PC-3 (cell line): ENCODE measurements at regions not wholly inside any gene's neighbourhood (a gene's known extent, or its start where the extent isn't known, plus 50 kb on each side); places are given as distances from the start of the nearest gene placed in this dataset.

ENCODE experiments used
- ATAC-seq: fragments of 200-7000 bp; cut with Tn5 transposase; 2 replicates; pipeline ENCODE4 v1.9.1; 2020; ENCODE audit warnings: mild to moderate bottlenecking, moderate library complexity
- BruUV-seq: library from RNA; stranded (reverse); fragments of 400-500 nt; replicated peaks from 2 replicates; lab custom pipeline; 2021; lab: Mats Ljungman, UMichigan
- CTCF ChIA-PET: fragments of 300-600 bp; sonication (Branson Sonifier 250); formaldehyde crosslinking; loops from one replicate; lab custom pipeline; 2022; ENCODE audit warnings: antibody characterized with exemption; lab: Charles Lee
- POLR2A ChIA-PET: fragments of 300-600 bp; sonication (Branson Sonifier 250); formaldehyde crosslinking; loops from one replicate; lab custom pipeline; 2022; ENCODE audit warnings: antibody characterized with exemption; ENCODE audit not compliant: unreplicated experiment; lab: Charles Lee
- DNase-seq: peaks from one replicate; pipeline ENCODE4 v3.0.0-alpha.2; 2015
- H2AFZ ChIP-seq: fragments of 300-600 bp; sonication (generic); 2 replicates; pipeline ENCODE4 v1.6.0; 2016; ENCODE audit warnings: antibody characterized with exemption, low read length
- H3F3A ChIP-seq: fragments of 300-600 bp; sonication (generic); one replicate; pipeline ENCODE4 v1.6.0; 2017; ENCODE audit warnings: antibody characterized with exemption, low read length, control low read depth, mild to moderate bottlenecking; ENCODE audit not compliant: unreplicated experiment
- H3K27ac ChIP-seq: fragments of 300-600 bp; sonication (generic); 2 replicates; pipeline ENCODE4 v1.5.1; 2016; ENCODE audit warnings: mild to moderate bottlenecking, low read length
- H3K27me3 ChIP-seq: fragments of 300-600 bp; sonication (generic); 2 replicates; pipeline ENCODE4 v1.6.1; 2016; ENCODE audit warnings: low read length, mixed read lengths
- H3K36me3 ChIP-seq: fragments of 300-600 bp; sonication (generic); 2 replicates; pipeline ENCODE4 v1.6.1; 2016; ENCODE audit warnings: low read depth, mixed run types, low read length, mixed read lengths
- H3K4me1 ChIP-seq: fragments of 300-600 bp; sonication (generic); 2 replicates; pipeline ENCODE4 v1.5.1; 2016; ENCODE audit warnings: low read length; ENCODE audit not compliant: insufficient read depth
- H3K4me2 ChIP-seq: fragments of 300-600 bp; sonication (generic); 2 replicates; pipeline ENCODE4 v1.6.0; 2016; ENCODE audit warnings: low read length
- H3K4me3 ChIP-seq: fragments of 300-600 bp; sonication (generic); 2 replicates; pipeline ENCODE4 v1.5.1; 2016; ENCODE audit warnings: mild to moderate bottlenecking, low read length, mixed read lengths
- H3K79me2 ChIP-seq: fragments of 300-600 bp; sonication (generic); 2 replicates; pipeline ENCODE4 v1.6.1; 2017; ENCODE audit warnings: low read length, mixed read lengths
- H3K9ac ChIP-seq: fragments of 300-600 bp; sonication (generic); 2 replicates; pipeline ENCODE4 v1.6.0; 2016; ENCODE audit warnings: mild to moderate bottlenecking, low read length
- H3K9me2 ChIP-seq: fragments of 300-600 bp; sonication (generic); replicated peaks from 2 replicates; pipeline ENCODE4 v1.6.1; 2016; ENCODE audit warnings: mixed run types, low read length, mixed read lengths
- H3K9me3 ChIP-seq: fragments of 300-600 bp; sonication (generic); 2 replicates; pipeline ENCODE4 v1.6.1; 2016; ENCODE audit warnings: low read length, mixed read lengths
- H4K20me1 ChIP-seq: fragments of 300-600 bp; sonication (generic); 2 replicates; pipeline ENCODE4 v1.6.1; 2016; ENCODE audit warnings: low read length, mixed read lengths
- EZH2 ChIP-seq: fragments of 300-600 bp; sonication (generic); IDR thresholded peaks from one replicate; pipeline ENCODE4 v1.6.1; 2017; ENCODE audit warnings: antibody characterized with exemption, mild to moderate bottlenecking, low read length; ENCODE audit not compliant: unreplicated experiment
- EZH2phosphoT487 ChIP-seq: fragments of 300-600 bp; sonication (generic); IDR thresholded peaks from 2 replicates; pipeline ENCODE4 v1.6.1; 2018; ENCODE audit warnings: mild to moderate bottlenecking, antibody characterized with exemption, low read length, borderline replicate concordance
- intact Hi-C: fragments of 100-400 bp; cut with micrococcal nuclease; formaldehyde crosslinking; loops from 2 replicates; pipeline ENCODE4 v1.9.0; 2023
- TF ChIP-seq, protein P1 (sequence below): fragments of 300-600 bp; sonication (generic); conservative IDR thresholded peaks from 2 replicates; pipeline ENCODE4 v1.5.1; 2017; ENCODE audit warnings: antibody characterized with exemption, low read depth, mild to moderate bottlenecking, low read length

DNA sequence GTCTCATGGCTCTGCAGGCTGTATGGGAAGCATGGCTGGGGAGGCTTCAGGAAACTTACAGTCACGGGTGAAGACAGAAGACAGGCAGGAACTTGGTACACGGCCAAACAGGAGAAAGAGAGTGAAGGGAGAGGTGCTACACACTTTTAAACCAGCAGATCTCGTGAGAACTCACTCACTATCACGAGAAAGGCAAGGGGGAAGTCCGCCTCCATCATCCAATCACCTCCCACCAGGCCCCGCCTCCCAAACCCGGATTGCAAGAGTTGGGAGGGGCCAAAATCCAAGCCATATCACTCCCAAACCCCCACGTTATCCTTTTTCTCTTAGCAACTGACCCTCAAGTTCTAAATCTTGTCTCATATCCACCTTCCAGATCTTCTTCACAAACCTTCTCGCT is 1710.5 kb upstream of the TENM3 start:
- no peak overlapping the region for H3K4me2 ChIP-seq

DNA sequence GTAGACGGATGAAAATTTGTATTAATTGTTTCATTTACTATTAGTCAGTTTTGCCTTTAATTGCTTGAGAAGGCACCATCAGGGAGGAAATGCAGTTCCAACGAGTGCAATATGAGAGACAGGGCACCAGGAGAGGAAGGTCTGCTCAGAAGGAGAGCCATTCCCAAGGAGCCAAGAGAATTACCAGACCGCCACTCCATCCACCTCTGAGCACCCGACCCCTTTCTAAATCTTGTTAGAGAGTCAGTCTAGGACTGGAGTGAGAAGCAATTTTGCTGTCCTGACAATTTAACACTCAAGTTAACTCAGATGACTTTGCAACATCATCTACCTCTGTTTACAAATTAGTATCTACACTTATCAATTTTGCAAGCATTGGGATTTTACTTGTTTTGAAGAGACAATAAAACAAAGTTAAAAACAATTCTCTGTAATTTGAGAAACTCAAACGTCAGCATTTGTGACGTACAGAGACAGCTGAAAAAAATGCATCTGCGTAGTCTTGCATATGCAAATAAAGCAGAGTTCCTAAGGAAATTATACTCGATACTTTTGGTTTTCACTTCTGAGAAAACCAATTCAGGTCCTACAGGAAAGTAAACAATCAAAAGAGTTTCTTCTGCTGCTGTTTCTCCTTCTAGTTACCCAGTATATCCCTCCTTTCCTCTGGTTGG is 1704.7 kb upstream of the TENM3 start:
- BruUV-seq: no TSS peak

More for the DNA sequence above, 1710.5 kb upstream of the TENM3 start:
- Histone ChIP-seq H3K27me3 (peaks cover 13% of the 10 kb centered on the region), H3K4me3 (no peak overlapping the region), H3K4me1 (no peaks in the 10 kb centered on the region), H4K20me1 (no peaks in the 10 kb centered on the region), H3K27ac (no peak overlapping the region), H3K9me3 (no peaks in the 10 kb centered on the region), H3F3A (no peaks in the 10 kb centered on the region), H3K36me3 (no peaks in the 10 kb centered on the region), H3K9ac (no peak overlapping the region), H3K79me2 (no peaks in the 10 kb centered on the region), H3K9me2 (no peaks in the 10 kb centered on the region), H2AFZ (no peak overlapping the region)
- ATAC-seq (no peak), DNase-seq (no peak)
- CTCF ChIA-PET: no interaction called here
- POLR2A ChIA-PET: no interaction called here
- BruUV-seq: no TSS peak
- TF ChIP-seq, protein P1, sequence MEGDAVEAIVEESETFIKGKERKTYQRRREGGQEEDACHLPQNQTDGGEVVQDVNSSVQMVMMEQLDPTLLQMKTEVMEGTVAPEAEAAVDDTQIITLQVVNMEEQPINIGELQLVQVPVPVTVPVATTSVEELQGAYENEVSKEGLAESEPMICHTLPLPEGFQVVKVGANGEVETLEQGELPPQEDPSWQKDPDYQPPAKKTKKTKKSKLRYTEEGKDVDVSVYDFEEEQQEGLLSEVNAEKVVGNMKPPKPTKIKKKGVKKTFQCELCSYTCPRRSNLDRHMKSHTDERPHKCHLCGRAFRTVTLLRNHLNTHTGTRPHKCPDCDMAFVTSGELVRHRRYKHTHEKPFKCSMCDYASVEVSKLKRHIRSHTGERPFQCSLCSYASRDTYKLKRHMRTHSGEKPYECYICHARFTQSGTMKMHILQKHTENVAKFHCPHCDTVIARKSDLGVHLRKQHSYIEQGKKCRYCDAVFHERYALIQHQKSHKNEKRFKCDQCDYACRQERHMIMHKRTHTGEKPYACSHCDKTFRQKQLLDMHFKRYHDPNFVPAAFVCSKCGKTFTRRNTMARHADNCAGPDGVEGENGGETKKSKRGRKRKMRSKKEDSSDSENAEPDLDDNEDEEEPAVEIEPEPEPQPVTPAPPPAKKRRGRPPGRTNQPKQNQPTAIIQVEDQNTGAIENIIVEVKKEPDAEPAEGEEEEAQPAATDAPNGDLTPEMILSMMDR: no peak
- no peak for TF ChIP-seq EZH2phosphoT487
- no peak for TF ChIP-seq EZH2
- intact Hi-C loops: no loop called here

DNA sequence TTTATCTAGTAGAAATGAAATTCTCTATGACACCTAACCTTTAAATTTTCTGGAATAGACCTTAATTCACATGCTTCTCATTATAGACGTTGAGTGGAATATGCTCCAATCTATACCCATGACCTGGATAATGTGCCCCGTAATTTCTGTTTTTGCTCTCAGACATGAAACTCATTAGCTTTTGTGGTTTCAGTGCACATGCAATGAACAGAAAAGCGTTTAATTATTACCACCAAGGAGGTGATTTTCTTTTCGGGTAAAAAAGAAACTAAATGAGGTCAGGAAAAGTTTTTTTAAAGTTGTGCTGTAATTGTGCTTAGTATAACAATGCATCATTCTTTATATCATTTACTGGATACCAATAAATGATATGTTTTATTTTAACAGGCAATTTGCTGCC is 1703.9 kb upstream of the TENM3 start:
- no peaks in the 10 kb centered on the region for H4K20me1 ChIP-seq
- no peaks in the 10 kb centered on the region for H3F3A ChIP-seq
- no peaks in the 10 kb centered on the region for H3K36me3 ChIP-seq
- no peak overlapping the region for H3K4me3 ChIP-seq
- no peak for DNase-seq
- no peak overlapping the region for H3K9ac ChIP-seq
- H3K27me3 ChIP-seq: peaks cover 45% of the 10 kb centered on the region
- TF ChIP-seq EZH2phosphoT487 (no peak), EZH2 (no peak)
- TF ChIP-seq, protein P1: no peak
- ATAC-seq: no peak
- intact Hi-C loops: no loop called here
- no TSS peak for BruUV-seq
- 0 out of 2 replicates have a peak overlapping the region, but pooled peaks have one; percentile 10 for H3K4me2 ChIP-seq
- no peaks in the 10 kb centered on the region for H3K9me3 ChIP-seq
- H2AFZ ChIP-seq: no peak overlapping the region
- H3K4me1 ChIP-seq: no peaks in the 10 kb centered on the region
- ChIA-PET CTCF (no interaction called here), POLR2A (no interaction called here)
- H3K27ac ChIP-seq: no peak overlapping the region
- no peaks in the 10 kb centered on the region for H3K9me2 ChIP-seq
- no peaks in the 10 kb centered on the region for H3K79me2 ChIP-seq

More for the DNA sequence above, 1704.7 kb upstream of the TENM3 start:
- no peak overlapping the region for H2AFZ ChIP-seq
- no peaks in the 10 kb centered on the region for H3K79me2 ChIP-seq
- H3K9ac ChIP-seq: no peak overlapping the region
- DNase-seq: no peak
- H3K4me3 ChIP-seq: no peak overlapping the region
- H4K20me1 ChIP-seq: no peaks in the 10 kb centered on the region
- H3K4me2 ChIP-seq: 0 out of 2 replicates have a peak overlapping the region, but pooled peaks have one; percentile 10
- no peak for TF ChIP-seq EZH2phosphoT487
- TF ChIP-seq, protein P1: no peak
- no peak for TF ChIP-seq EZH2
- H3K27me3 ChIP-seq: peaks cover 45% of the 10 kb centered on the region
- CTCF ChIA-PET: no interaction called here
- no peaks in the 10 kb centered on the region for H3K9me3 ChIP-seq
- POLR2A ChIA-PET: no interaction called here
- intact Hi-C loops: no loop called here
- no peaks in the 10 kb centered on the region for H3K4me1 ChIP-seq
- H3K36me3 ChIP-seq: no peaks in the 10 kb centered on the region
- no peak overlapping the region for H3K27ac ChIP-seq
- ATAC-seq: no peak
- H3K9me2 ChIP-seq: no peaks in the 10 kb centered on the region
- no peaks in the 10 kb centered on the region for H3F3A ChIP-seq
